Cardiac fibroblast (primary cell): ENCODE measurements at regions not wholly inside any gene's neighbourhood (a gene's known extent, or its start where the extent isn't known, plus 50 kb on each side); places are given as distances from the start of the nearest gene placed in this dataset.
"Not testable (repeated sequence)": the region's sequence is repeated elsewhere in the genome, so short reads cannot be mapped to it uniquely, and the experiment has no call there.

ENCODE experiments used
- DNase-seq, 2 donors: peaks; one replicate each; pipeline versions ENCODE4 v3.0.0 to v3.0.0-alpha.2; 2010; ENCODE audit warnings: low read depth in 2 of 2
- H3K4me3 ChIP-seq, 2 donors: replicated peaks in 1 of 2; 1 replicate in 1 of 2; 2 replicates in 1 of 2; pipeline ENCODE4 v1.5.1; 2011; ENCODE audit warnings: low read depth in 2 of 2, low read length in 2 of 2, mild to moderate bottlenecking in 2 of 2, moderate library complexity in 1 of 2
- TF ChIP-seq, protein P1 (sequence below): IDR thresholded peaks from one replicate; pipeline ENCODE4 v1.5.1; 2011; ENCODE audit warnings: low read depth, mild to moderate bottlenecking, low read length, inconsistent platforms

DNA sequence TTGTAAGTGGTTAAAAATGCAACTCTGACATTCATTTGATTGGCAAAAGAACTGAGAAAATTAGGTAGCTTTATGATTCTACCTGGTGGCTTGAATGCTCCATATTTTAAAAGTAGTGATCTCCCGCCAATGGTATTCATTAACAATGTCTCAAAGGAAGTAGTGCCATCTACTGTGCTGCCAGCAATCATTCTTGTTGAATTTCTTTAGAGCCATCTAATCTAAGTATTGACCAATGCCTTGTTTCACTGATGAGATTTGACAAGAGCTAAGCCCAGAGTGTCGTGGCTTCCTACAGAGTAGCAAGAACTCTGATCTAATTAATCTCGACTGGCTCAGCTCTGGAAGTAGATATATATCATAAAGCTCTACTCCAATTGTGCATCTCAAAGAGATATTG lies 696.7 kb downstream of the C6orf118 start:
- TF ChIP-seq, protein P1, sequence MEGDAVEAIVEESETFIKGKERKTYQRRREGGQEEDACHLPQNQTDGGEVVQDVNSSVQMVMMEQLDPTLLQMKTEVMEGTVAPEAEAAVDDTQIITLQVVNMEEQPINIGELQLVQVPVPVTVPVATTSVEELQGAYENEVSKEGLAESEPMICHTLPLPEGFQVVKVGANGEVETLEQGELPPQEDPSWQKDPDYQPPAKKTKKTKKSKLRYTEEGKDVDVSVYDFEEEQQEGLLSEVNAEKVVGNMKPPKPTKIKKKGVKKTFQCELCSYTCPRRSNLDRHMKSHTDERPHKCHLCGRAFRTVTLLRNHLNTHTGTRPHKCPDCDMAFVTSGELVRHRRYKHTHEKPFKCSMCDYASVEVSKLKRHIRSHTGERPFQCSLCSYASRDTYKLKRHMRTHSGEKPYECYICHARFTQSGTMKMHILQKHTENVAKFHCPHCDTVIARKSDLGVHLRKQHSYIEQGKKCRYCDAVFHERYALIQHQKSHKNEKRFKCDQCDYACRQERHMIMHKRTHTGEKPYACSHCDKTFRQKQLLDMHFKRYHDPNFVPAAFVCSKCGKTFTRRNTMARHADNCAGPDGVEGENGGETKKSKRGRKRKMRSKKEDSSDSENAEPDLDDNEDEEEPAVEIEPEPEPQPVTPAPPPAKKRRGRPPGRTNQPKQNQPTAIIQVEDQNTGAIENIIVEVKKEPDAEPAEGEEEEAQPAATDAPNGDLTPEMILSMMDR = no peak
- no peak overlapping the region for H3K4me3 ChIP-seq
- DNase-seq = no peak

DNA sequence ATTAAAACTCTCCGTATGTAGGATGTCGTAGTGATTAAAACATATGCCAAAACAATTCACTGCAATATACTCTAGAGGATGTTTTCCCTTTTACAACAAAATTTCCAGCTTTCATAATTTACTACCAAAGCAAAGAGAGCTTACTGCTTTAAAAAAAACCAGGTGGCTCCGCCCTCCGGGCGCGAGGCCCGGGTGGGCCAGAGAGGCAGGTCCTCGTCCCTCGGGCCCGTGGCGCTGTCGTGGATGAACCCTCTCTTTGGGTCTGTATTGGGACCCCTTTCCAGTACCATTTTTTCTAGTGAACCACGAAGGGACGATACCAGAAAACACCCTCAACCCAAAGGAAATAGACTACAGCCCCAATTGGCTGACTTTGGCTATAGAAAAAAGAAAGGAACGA lies 698.5 kb downstream of the C6orf118 start:
- DNase-seq, H3K4me3 ChIP-seq: not testable (repeated sequence)

DNA sequence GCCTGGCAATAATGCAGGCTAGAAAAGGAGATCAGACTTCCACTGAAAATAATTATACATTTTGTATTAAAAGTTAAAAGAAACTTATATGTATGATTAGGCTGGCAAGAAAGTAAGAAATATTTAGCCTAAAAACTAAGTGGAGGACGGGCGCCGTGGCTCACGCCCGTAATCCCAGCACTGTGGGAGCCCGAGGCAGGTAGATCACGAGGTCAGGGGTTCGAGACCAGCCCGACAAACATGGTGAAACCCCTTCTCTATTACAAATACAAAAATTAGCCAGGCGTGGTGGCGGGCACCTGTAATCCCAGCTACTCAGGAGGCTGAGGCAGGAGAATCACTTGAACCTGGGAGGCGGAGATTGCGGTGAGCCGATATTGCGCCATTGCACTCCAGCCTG lies 707.0 kb downstream of the C6orf118 start:
- H3K4me3 ChIP-seq, DNase-seq: not testable (repeated sequence)

DNA sequence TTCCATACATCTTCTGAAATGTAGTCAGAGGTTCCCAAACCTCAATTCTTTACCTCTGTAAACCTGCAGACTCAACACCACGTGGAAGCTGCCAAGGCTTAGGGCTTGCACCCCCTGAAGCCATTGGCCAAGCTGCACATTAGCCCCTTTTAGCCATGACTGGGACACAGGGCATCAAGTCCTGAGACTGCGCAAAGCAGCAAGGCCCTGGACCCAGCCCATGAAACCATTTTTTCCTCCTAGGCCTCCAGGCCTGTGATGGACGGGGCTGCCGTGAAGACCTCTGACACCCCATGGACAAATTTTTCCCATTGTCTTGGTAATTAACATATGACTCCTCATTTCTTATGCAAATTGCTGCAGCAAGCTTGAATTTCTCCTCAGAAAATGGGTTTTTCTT lies 727.8 kb downstream of the C6orf118 start:
- TF ChIP-seq, protein P1 = no peak
- no peak overlapping the region for H3K4me3 ChIP-seq
- DNase-seq = no peak

DNA sequence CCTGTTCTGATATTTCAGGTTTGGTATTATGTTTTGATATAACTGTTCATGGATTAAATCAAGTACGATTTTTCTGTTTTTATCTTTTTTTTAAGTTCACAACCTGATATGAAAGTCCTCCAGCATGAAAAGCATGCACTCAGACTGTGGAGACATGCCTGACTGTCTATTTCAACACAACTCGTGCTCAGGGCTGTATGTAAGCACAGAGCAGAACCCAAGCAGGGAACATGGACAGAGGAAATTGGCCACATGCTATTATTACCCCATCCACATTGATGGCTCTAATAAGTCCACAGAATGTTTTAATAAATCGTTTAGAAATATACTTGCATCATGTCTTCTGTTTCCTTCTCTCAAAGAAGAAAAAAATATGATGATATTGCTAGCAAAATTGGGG lies 730.4 kb downstream of the C6orf118 start:
- TF ChIP-seq, protein P1 = no peak
- DNase-seq = no peak
- H3K4me3 ChIP-seq = no peak overlapping the region

DNA sequence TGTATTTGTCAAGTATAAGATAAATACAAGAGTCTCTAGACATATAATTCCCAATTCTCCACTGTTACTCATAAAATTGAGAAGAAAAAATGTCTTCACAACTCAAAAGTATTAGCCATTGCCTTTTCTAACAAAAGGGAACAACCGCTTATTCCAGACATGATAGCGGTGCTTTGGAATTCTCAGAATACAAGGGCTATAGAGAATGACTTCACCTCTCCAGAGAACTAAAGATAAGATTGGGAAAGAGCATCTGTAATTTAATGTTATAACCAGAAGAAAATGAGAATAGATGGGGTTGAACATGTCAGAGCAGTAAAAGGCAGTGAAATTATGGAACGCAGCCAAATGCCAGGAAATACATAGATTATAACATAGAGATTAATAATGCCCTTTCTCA lies 730.8 kb downstream of the C6orf118 start:
- DNase-seq = no peak
- TF ChIP-seq, protein P1 = no peak
- H3K4me3 ChIP-seq = no peak overlapping the region

DNA sequence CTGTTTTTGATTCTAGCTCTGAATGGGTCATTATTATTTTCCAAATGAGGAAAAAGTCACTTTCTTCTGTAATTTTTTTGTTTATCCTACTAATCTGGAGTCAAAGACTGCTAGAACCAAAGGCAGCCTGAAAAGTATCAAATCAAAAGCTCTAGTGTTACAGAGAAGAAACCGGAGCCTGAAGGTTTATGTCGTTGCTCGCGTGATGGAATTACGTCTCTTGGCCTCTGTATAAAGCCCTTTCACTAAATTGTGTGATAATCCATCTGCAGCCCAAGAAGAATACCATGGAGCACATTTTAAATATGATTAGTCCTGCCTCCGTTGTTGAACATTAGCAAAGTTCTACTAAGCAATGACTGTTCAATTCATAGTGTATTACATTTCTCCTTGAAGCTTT lies 738.6 kb downstream of the C6orf118 start:
- TF ChIP-seq, protein P1 = no peak
- no peak for DNase-seq
- H3K4me3 ChIP-seq = no peak overlapping the region

DNA sequence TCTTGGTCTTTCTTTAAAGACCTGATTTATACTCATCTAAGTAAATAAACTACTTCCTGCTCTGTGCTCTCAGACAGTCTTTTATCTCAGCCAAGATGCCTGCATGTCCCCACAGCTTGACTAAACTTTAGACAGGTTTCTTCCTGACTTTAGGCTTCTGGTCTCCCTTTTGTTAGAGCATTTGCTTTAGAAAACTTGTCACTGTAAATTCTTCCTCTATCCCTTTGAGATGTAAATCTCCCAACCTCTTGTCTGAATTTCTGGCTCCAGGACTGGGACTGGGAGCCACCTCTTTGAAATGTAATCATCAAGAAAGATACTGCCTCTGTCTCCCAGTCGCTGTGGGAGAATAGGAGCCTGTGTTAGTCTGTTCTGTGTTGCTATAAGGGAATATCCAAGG lies 739.9 kb downstream of the C6orf118 start:
- DNase-seq = no peak
- no peak overlapping the region for H3K4me3 ChIP-seq
- TF ChIP-seq, protein P1 = no peak
